ENCODE measurements at regions not wholly inside any gene's neighbourhood (a gene's known extent, or its start where the extent isn't known, plus 50 kb on each side); places are given as distances from the start of the nearest gene placed in this dataset.

- TF ChIP-seq CTCF (IDR thresholded peaks at IDR 0.05) (no peak), POLR2AphosphoS5 (IDR thresholded peaks at IDR 0.05) (no peak)
These were observed 105.8 kb downstream of the BAMBI start for GRCh38 chr10:28783087-28783486.
